Stimulated activated CD8-positive, alpha-beta memory T cell treated with anti-CD3 and anti-CD28 coated beads, Interleukin-12 subunit alpha, Interleukin-12 subunit beta, amount 100 ng/mL, for 1 hour (primary cell): ENCODE measurements at regions not wholly inside any gene's neighbourhood (a gene's known extent, or its start where the extent isn't known, plus 50 kb on each side); places are given as distances from the start of the nearest gene placed in this dataset.
"Not testable (repeated sequence)": the region's sequence is repeated elsewhere in the genome, so short reads cannot be mapped to it uniquely, and the experiment has no call there.

ENCODE experiments used
- DNase-seq: peaks from one replicate; pipeline ENCODE4 v3.0.0-alpha.2; 2020; ENCODE audit warnings: low read depth

GRCh38 chr9:74096420-74096819, 400.7 kb upstream of the RORB start:
- DNase-seq = no peak

DNA sequence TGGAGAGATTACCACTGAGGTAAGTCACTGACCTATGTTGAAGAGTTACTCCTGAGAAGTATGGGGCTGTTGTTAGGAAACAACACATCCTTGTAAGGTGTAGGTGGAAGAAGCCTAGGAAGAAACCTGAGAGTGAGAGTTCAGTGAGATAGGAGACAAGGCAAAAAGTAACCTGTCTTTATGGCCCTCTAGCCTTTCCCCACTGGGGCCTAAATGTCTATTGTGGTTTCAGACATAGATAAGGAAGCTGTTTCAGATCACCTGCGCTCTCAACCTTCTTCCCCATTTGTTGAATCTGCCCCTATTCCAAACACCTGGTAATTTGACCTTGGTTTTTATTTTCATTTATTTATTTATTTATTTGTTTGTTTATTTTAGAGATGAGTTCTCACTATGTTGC, 397.1 kb upstream of the RORB start:
- no peak for DNase-seq

DNA sequence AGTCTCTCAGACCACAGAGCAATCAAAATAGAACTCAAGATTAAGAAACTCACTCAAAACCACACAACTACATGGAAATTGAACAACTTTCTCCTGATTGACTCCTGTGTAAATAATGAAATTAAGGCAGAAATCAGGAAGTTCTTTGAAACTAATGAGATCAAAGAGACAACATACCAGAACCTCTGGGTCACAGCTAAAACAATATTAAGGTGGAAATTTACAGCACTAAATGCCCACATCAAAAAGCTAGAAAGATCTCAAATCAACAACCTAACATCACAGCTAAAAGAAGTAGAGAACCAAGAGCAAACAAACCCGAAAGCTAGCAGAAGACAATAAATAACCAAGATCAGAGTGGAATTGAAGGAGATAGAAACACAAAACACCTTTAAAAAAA, 395.0 kb upstream of the RORB start:
- DNase-seq = not testable (repeated sequence)

DNA sequence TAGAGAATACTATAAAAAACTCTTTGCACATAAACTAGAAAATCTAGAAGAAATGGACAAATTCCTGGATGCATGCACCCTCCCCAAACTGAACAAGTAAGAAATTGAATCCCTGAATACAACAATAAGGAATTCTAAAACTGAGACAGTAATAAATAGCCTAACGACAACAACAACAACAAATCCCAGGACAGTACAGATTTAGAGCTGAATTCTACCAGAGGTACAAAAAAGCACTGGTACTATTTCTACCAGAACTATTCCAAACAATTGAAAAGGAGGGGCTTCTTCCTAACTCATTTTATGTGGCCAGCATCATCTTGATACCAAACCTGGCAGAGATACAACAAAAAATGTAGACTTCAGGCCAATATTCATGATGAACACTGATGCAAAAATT, 394.4 kb upstream of the RORB start:
- no peak for DNase-seq

GRCh38 chr9:74107692-74108091, 389.4 kb upstream of the RORB start:
- DNase-seq = no peak

DNA sequence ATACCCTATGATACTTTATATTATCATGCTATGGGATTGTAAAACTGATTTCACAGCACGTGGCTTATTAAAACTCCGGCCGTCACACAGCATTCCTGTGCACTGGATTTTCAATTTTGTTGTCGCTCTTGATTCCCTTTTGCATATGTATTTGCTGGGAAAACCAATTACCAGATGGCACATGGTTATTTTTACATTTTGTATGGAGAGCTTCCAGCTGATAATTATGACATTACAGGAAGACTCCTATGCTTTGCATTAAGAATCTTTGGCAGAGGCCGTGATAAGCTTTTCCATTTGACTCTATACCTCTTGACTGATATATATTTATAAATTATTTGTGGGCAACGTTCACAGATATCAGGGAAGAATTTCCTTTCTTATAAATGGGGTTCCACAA, 381.2 kb upstream of the RORB start:
- no peak for DNase-seq

- no peak for DNase-seq
These were observed 380.0 kb upstream of the RORB start for GRCh38 chr9:74117151-74117550.

- DNase-seq = no peak
These were observed 379.4 kb upstream of the RORB start for GRCh38 chr9:74117731-74118130.

GRCh38 chr9:74120061-74120460, 377.1 kb upstream of the RORB start:
- DNase-seq = no peak

GRCh38 chr9:74120470-74120869, 376.7 kb upstream of the RORB start:
- DNase-seq = no peak

GRCh38 chr9:74122216-74122615, 374.9 kb upstream of the RORB start:
- DNase-seq = no peak

- no peak for DNase-seq
These were observed 374.5 kb upstream of the RORB start for GRCh38 chr9:74122661-74123060.

DNA sequence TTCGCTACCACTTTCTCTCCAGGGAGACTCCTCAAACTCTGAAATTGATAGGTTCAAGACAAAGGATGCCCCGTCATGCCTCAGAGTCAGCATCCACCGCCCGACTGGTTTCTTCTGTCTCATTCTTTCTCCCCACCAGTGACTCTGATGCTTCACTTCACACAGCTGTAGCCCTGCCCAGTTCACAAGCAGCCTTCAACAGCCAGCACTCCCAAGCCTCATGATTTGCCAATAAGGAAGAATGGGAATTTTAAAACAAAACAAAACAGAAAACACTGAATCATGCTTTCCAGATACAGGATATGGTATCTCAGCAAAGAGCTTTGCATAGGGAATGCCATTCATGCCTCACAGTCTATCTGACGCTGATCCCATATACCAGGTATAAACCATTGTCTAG, 371.2 kb upstream of the RORB start:
- DNase-seq = no peak

DNA sequence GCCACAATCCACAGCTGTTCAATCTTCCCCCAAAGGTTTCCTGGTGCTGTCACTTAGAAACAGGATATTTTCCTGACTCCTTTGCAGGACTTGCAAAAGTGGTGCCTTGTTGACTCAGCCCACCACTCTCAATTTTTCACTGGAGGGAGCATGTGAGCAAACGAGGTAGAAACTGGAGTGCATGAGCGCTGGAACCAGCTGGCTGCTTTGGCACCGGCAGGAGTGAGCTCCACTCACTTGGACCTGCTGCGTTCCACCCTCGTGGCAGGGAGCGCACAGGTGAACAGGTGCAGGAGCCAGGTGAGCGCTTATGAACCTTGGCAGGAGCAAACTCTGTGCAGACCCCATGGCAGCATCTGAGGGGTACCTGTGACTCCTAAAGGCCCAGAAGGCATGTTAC, 364.1 kb upstream of the RORB start:
- no peak for DNase-seq

DNA sequence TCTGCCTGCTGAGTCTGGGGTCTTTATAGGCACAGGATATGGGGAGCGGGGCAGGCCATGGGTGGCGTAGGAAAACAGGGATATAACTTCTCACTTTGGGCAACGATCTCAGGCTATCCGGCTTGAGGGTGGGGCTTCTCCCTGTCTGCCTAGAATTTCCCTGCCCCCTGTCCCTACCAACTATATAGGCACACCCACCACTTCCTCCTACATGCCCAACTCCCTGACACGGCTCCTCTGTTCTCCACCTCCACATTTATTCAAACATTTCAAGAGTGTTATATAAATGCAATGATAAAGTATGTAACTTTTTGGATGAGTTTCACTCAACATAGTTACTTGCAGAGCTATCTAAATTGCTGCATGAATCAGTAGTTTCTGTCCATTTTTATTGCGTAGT, 363.2 kb upstream of the RORB start:
- no peak for DNase-seq

DNA sequence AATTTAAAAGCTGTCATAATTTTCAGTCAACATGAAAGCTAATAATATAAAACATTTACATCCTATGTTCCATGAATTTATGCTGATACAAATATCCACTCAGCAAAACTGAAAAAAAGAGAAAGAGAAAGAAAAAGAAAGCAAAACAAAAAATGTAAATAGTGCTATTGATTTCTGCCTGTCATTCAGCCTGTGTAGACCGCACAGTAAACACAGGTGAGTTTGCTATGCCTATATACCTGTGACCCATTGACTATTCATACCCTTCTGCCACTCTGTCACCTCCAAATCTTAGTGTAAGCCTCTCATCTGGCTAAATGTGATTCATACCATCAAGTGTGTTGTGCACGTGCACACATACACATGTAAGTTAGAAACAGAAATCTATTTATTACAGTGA, 359.0 kb upstream of the RORB start:
- no peak for DNase-seq

DNA sequence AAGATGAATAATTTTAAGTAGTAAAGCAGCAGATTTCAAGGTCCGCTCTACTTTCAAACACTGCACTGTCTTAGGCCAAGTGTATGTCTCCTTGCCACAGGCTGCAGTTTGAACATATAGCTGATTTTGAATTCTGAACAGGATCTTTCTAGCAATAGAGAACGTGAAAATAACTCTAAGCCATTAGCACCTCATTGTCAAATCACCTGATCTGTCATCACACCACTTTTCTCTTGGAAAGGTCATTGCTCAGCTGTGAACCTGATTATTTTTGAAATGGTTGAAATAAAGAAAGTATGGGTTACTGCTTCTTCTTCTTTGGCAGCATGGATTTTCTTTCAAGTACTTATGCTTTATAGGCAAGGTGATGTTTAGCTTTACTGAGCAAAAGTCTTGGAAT, 357.0 kb upstream of the RORB start:
- DNase-seq = no peak

GRCh38 chr9:74147906-74148305, 349.2 kb upstream of the RORB start:
- DNase-seq = no peak

DNA sequence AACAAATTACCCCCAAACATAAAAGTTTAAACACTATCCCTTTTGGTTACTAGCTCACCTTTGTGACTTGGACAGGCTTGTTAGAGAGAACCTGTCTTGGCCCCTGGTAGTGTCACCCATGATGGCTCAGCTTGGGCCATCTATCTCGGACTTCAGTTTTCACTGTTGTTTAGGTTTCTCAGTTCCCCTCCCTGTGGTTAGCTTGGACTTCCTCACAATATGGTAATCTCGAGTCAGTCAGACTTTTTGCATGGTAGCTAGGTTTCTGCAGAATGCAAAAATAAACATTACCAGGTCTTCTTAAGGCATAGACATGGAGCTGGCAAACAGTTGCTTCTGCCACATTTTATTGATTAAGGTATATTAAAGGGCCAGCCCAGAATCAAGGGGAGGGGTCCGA, 324.3 kb upstream of the RORB start:
- no peak for DNase-seq

GRCh38 chr9:74173284-74173683, 323.9 kb upstream of the RORB start:
- DNase-seq = no peak

- not testable (repeated sequence) for DNase-seq
These were observed 299.4 kb upstream of the RORB start for GRCh38 chr9:74197771-74198170.

- no peak for DNase-seq
These were observed 292.1 kb upstream of the RORB start for GRCh38 chr9:74205056-74205455.

GRCh38 chr9:74218385-74219063, 278.6 kb upstream of the RORB start:
- no peak for DNase-seq

DNA sequence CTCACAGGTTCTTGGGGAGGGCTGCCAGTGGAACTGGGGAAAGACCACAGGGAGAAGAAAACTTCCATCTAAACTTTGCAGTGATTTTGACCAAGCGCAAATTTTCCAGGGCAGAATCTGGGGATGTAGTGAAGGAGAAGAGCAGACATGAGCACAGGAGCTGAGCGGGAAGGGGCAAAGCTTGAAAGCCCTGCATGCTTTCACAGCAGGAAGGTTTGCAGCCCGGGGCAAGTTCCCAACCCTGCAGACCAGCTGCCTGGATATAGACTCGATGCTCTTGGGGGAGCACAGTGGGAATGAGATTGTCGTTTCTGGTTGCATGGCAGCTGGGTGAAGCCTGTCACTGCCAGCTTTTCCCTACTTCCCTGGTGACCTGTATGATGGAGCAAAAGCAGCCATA, 276.8 kb upstream of the RORB start:
- no peak for DNase-seq

GRCh38 chr9:74236857-74237256, 260.3 kb upstream of the RORB start:
- no peak for DNase-seq
